ENCODE measurements at regions not wholly inside any gene's neighbourhood (a gene's known extent, or its start where the extent isn't known, plus 50 kb on each side); places are given as distances from the start of the nearest gene placed in this dataset.

- Mint-ChIP-seq H3K9me3 (no peaks in the 10 kb centered on the region; a peak in 1 of 5 replicates), H3K27me3 (ENCODE audit: low read depth) (no peaks in the 10 kb centered on the region), H3K4me3 (no peak overlapping the region), H3K36me3 (ENCODE audit: insufficient read depth in 1 of 3, low read depth in 3 of 3) (no peaks in the 10 kb centered on the region; a peak in 1 of 7 replicates), H3K4me1 (peaks cover 0 to 3% of the 10 kb centered on the region in 2 experiments; a peak in 2 of 4 replicates), H3K27ac (no peak overlapping the region)
- Histone ChIP-seq H3K14ac (ENCODE audit: insufficient read depth, low read length) (no peak overlapping the region), H3K23ac (ENCODE audit: insufficient read length, low read depth, low read length) (no peak overlapping the region), H2AFZ (ENCODE audit: low read length) (no peak overlapping the region), H3K56ac (ENCODE audit: insufficient read length, low read depth, low read length) (no peak overlapping the region), H3K4me2 (ENCODE audit: insufficient read depth, insufficient read length, low read length) (no peak overlapping the region), H3K4ac (ENCODE audit: low read depth, low read length) (no peak overlapping the region), H3K4me1 (ENCODE audit: insufficient read depth, low read length) (no peaks in the 10 kb centered on the region), H4K91ac (ENCODE audit: insufficient read length, low read depth, low read length) (no peak overlapping the region), H3K18ac (ENCODE audit: insufficient read length, low read depth, low read length) (no peak overlapping the region), H4K5ac (ENCODE audit: insufficient read length, low read depth, low read length) (no peak overlapping the region), H3K27me3 (ENCODE audit: insufficient read depth, low read length) (no peaks in the 10 kb centered on the region), H2BK15ac (ENCODE audit: low read depth, low read length) (no peak overlapping the region), H4K20me1 (ENCODE audit: control insufficient read depth, insufficient read depth, insufficient read length) (no peaks in the 10 kb centered on the region), H2BK12ac (ENCODE audit: insufficient read length, low read depth, low read length) (no peak overlapping the region), H4K8ac (replicated peaks; ENCODE audit: insufficient read length, low read depth, low read length) (no peak overlapping the region), H2BK5ac (ENCODE audit: insufficient read length, low read length) (no peak overlapping the region), H3K9me3 (ENCODE audit: control insufficient read depth, low read depth, low read length) (no peaks in the 10 kb centered on the region), H2BK20ac (ENCODE audit: low read depth, low read length, poor library complexity, severe bottlenecking) (no peak overlapping the region), H3T11ph (ENCODE audit: low read length) (no peak overlapping the region), H3K79me1 (ENCODE audit: insufficient read depth, low read depth, low read length, poor library complexity, severe bottlenecking) (no peaks in the 10 kb centered on the region), H3K79me2 (ENCODE audit: insufficient read depth, low read length) (no peaks in the 10 kb centered on the region), H3K27ac (ENCODE audit: insufficient read length, low read depth, low read length) (no peak overlapping the region), H3K9ac (ENCODE audit: extremely low read depth, insufficient read length, low read length) (no peak overlapping the region), H2BK120ac (ENCODE audit: low read depth, low read length, poor library complexity, severe bottlenecking) (no peak overlapping the region), H3K23me2 (ENCODE audit: insufficient read length, low read depth, low read length, poor library complexity, severe bottlenecking) (no peaks in the 10 kb centered on the region), H2AK5ac (ENCODE audit: insufficient read length, low read length) (no peak overlapping the region)
- TF ChIP-seq CTCF (conservative IDR thresholded peaks at IDR 0.05), result no peak
- DNase-seq, result no peak
Measured at GRCh38 chr12:126581655-126582054, 1516.4 kb downstream of the AACS start.

Measured in H9 (cell line).